Uterus (tissue), 2 donors: ENCODE measurements at regions not wholly inside any gene's neighbourhood (a gene's known extent, or its start where the extent isn't known, plus 50 kb on each side); places are given as distances from the start of the nearest gene placed in this dataset.

Experiments
- CTCF ChIP-seq, 4 experiments: fragments of 200-600 bp in 2 of 4; fragments of 450-650 bp in 2 of 4; sonication (generic) in 2 of 4; IDR thresholded peaks; one replicate each; pipeline ENCODE4 v1.5.1; 2016 to 2019; ENCODE audit warnings: antibody characterized with exemption in 4 of 4, mild to moderate bottlenecking in 2 of 4, moderate library complexity in 1 of 4
- POLR2A ChIP-seq, 2 donors: fragments of 450-650 bp; IDR thresholded peaks; one replicate each; pipeline ENCODE4 v1.6.1; 2016; ENCODE audit warnings: antibody characterized with exemption in 2 of 2, mild to moderate bottlenecking in 1 of 2, moderate library complexity in 1 of 2

GRCh38 chr2:123095219-123095835, 929.8 kb upstream of the CNTNAP5 start:
- TF ChIP-seq CTCF (IDR thresholded peaks at IDR 0.05), result no peak
- TF ChIP-seq POLR2A (IDR thresholded peaks at IDR 0.05), result no peak
